NCI-H748 treated with DMSO at 0.1 percent for 48 hours (cell line): ENCODE measurements at regions not wholly inside any gene's neighbourhood (a gene's known extent, or its start where the extent isn't known, plus 50 kb on each side); places are given as distances from the start of the nearest gene placed in this dataset.
"Not testable (repeated sequence)": the region's sequence is repeated elsewhere in the genome, so short reads cannot be mapped to it uniquely, and the experiment has no call there.

ENCODE experiments used
- DNase-seq: peaks from one replicate; lab custom pipeline; 2025; lab: John Stamatoyannopoulos, UW

GRCh38 chr2:13607139-13607538 is 890.4 kb downstream of the TRIB2 start:
- no peak for DNase-seq

GRCh38 chr2:13611939-13612338 is 895.2 kb downstream of the TRIB2 start:
- DNase-seq = no peak

- DNase-seq = no peak
Measured at GRCh38 chr2:13616059-13616458, 899.3 kb downstream of the TRIB2 start.

GRCh38 chr2:13616616-13617015 is 899.9 kb downstream of the TRIB2 start:
- no peak for DNase-seq

GRCh38 chr2:13628122-13628521 is 911.4 kb downstream of the TRIB2 start:
- no peak for DNase-seq

GRCh38 chr2:13638181-13638580 is 921.4 kb downstream of the TRIB2 start:
- DNase-seq = no peak

GRCh38 chr2:13649918-13650317 is 933.2 kb downstream of the TRIB2 start:
- no peak for DNase-seq

- no peak for DNase-seq
Measured at GRCh38 chr2:13650586-13651180, 933.9 kb downstream of the TRIB2 start.

GRCh38 chr2:13651684-13652131 is 935.0 kb downstream of the TRIB2 start:
- DNase-seq = no peak

GRCh38 chr2:13652531-13653313 is 936.0 kb downstream of the TRIB2 start:
- no peak for DNase-seq

GRCh38 chr2:13654416-13654815 is 937.7 kb downstream of the TRIB2 start:
- no peak for DNase-seq

GRCh38 chr2:13660231-13660630 is 943.5 kb downstream of the TRIB2 start:
- no peak for DNase-seq

- DNase-seq = no peak
Measured at GRCh38 chr2:13662055-13662454, 945.3 kb downstream of the TRIB2 start.

- no peak for DNase-seq
Measured at GRCh38 chr2:13666582-13667414, 950.1 kb downstream of the TRIB2 start.

- no peak for DNase-seq
Measured at GRCh38 chr2:13667415-13667757, 950.6 kb downstream of the TRIB2 start.

GRCh38 chr2:13669607-13670006 is 952.9 kb downstream of the TRIB2 start:
- DNase-seq = no peak

- not testable (repeated sequence) for DNase-seq
Measured at GRCh38 chr2:13673821-13674220, 957.1 kb downstream of the TRIB2 start.

GRCh38 chr2:13676269-13676668 is 956.2 kb upstream of the LRATD1 start:
- no peak for DNase-seq

- no peak for DNase-seq
Measured at GRCh38 chr2:13681936-13682335, 950.6 kb upstream of the LRATD1 start.

- no peak for DNase-seq
Measured at GRCh38 chr2:13682540-13683272, 949.8 kb upstream of the LRATD1 start.

GRCh38 chr2:13686262-13686661 is 946.3 kb upstream of the LRATD1 start:
- DNase-seq = no peak

GRCh38 chr2:13694673-13695072 is 937.8 kb upstream of the LRATD1 start:
- no peak for DNase-seq
